GM18526 (cell line): ENCODE measurements at regions not wholly inside any gene's neighbourhood (a gene's known extent, or its start where the extent isn't known, plus 50 kb on each side); places are given as distances from the start of the nearest gene placed in this dataset.

Experiments
- POLR2A ChIP-seq: IDR thresholded peaks from 3 replicates; pipeline ENCODE4 v1.6.1; 2011; ENCODE audit not compliant: insufficient read length; ENCODE audit errors: extremely low read depth

DNA sequence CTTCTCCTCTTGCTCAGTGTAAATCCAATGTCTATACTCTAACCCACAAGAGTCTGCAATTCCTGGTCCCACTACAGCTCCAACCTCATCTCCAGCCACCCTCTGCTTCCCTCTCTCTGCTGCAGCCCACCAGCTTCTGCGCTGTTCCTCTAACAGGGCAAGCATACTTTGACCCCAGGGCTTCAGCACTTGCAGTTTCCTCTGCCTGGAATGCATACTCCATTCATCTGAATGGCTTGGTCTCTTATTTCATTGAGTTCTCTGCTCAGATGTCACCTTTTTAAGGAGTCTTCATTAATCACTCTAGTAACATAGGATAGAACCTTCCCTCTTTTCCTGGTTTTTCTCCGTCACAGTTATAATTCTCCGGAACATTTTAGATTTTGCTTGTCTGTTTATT, 141.6 kb downstream of the BUD13 start:
- TF ChIP-seq POLR2A, result no peak

DNA sequence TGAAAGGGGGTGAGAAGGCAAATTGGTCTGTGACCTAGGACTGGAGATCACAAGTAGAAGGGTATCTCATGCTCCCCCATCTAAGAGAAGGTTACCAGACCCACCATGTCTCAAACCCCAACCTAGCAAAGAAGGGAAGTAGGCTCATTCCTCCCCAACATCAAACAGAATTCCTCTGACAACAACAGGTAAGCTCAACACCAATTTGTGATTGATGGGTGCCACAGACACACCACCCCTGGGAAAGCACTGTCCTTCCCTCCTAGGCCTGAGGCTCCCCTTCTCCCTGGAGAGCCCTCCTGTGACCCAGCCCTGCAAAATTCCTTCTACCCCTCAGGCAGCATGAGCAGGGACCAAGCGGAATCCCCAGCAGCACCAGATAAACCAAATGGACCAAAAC, 154.3 kb downstream of the BUD13 start:
- no peak for TF ChIP-seq POLR2A

DNA sequence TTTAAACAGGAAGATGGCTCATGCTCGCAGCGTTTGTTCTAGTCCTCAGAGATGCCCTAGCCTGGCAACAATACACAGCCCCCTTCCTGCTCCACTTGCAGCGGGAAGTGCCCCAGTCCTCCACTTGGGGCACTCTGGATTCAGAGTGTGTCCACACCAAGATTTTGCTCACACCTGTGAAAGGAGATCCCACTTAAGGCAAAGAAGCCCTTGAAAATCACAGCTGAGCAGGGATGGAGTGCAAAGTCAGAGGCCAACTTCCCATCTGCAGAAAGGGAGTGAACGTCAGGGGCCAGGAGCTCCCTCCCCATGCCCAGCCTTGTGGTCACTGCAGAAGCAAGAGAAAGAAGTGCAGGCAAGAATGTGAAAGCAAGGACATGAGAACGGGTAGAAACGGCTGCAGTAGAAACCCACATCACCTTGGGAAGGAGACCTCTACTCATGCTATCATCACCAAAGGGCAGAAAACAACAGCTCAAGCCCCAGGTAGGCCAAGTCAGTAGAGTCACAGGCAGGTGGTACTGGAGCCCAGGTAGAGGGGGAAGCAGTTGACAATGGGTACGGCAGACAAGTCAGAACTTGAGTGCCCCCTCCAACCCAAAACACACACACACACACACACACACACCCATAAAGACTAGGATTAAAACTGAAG, 157.4 kb downstream of the BUD13 start:
- TF ChIP-seq POLR2A, result no peak

DNA sequence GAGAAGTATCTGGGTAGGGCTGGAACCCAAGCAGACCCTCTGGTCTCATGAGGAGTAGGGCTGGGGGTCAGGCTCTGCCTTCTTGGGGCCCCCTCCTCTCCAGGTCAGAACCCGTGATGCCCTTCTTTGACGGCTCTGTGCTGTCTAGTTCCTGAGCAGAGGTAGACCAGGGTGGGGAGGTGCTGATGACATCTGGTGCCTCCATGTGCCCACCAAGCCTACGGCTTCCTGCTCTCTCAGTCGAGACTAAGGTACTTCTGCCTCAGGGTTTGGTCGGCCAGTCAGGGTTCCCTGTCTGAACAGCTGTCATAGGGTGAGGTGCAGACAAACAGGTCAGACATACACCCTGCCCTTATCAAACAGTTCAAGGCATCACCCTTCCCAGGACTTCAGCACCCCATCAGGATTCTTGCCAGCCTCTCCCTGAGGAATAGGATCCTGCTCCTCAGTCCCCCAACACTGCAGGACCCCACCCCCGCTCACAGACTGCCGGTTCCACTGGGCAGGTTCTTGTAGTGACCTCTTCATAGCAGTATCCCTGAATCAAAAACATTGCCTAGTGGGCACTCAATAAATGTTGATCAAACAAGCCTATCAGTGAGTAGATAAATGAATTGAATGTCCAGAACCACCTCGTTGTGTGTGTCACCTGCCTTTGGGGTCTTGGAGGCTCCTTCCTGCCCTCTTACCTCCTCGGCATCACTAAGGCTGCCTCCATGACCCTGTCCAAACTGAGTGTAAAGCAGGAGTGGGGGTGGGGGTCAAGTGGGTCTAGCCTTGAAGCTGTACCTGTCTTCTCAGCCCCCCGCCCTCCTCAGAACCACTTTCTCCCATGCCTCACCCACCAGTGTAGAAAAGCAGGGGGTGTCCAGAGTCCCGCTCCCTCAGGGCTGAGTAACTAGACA, 158.2 kb downstream of the BUD13 start:
- TF ChIP-seq POLR2A, result no peak

DNA sequence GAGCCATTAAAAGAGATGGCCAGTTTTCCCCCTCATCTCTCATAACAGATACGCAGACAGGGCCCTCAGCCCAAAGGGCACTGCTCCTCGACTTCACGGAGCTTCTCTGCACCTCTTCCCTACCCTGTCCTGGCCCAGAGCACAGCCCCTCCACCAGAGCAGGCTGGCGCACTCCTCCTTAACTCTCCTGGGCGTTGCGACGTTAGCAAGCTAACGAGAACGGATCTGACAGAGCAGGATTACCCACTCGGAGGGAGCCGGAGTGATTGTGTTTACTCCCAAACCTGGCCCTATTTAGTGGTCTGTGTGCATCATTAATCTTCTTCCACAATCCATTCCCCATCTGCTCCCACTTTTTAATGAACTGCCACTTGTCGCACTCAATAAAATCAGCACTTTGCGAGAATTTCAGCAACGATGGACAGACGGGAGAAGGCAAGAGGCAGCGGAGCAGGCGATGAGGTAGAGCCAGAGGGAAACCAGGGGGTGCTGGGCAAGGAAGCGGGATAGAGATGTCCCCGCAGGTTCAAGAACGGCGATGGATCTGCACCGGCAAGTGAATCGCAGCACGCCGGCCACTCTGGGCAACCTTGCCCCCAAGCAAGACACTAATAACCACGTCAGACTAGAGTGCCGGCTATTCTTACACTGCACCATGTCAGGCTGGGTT, 159.4 kb downstream of the BUD13 start:
- TF ChIP-seq POLR2A, result no peak

DNA sequence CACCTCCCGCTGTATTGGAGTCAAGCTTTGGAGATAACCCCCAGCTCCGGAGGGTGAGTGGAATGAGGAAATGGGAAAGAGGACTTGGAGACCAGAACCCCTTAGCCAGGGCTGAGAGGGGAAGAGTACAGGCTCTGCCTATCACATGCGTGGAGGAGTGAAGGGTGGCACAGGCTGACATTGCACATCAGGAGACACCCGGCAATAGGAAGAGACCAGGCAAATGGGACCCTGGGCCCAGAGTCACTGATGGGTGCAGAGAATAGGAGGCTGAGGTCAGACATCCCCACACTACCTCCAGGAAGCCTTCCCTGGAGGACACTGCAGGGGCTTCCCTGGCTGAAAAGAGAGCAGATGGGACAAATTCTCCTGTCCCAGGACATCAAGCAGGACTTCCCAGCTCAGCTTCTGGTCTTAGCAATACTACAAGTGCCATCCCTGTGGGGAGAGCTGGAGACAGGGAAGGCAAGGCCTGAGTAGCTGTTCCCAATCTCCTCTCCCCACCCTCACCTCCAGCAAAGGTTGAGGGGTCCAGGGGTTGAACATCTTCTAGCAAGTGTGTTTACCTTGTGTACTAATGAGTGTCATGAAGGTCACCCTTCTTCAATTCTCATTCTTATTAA, 160.7 kb downstream of the BUD13 start:
- TF ChIP-seq POLR2A, result no peak

DNA sequence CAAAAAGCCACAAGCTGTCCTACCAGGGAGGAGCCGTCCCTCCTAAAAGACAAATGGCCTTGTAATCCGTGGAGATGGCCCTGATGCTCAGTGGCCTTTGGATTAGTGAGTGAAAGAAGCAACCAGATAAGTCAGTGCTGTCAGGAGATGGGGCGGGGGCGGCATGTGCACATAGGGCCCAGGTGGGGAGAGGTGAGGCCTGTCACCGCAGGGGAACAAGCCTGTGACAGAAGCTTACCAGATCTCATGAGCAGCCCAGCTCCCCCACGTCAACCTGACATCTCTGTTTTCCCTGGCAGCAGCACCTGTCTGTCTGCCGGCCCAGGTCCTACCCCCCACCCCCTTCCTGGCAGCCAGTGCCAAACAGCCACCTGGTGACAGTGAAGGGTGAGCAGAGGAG, 162.6 kb downstream of the BUD13 start:
- TF ChIP-seq POLR2A, result no peak

DNA sequence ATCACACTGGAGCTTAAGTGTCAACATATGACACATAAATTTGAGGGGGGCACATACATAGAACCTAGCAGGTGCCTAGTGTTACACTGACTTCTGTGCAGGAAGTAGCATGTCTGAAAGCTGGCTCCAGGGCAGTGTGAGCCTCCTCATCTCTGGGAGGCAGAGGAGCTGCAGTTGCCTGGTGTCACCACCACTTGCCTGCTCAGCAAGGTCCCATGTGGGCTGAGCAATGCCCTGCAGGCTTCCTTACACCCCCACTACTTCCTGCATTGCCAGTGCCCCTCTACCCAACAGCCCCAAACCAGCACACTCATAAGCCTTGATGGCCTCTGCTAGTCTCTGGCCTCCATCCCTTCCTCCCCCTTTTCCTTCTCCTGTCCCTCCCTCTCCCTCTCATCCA, 165.8 kb downstream of the BUD13 start:
- no peak for TF ChIP-seq POLR2A

DNA sequence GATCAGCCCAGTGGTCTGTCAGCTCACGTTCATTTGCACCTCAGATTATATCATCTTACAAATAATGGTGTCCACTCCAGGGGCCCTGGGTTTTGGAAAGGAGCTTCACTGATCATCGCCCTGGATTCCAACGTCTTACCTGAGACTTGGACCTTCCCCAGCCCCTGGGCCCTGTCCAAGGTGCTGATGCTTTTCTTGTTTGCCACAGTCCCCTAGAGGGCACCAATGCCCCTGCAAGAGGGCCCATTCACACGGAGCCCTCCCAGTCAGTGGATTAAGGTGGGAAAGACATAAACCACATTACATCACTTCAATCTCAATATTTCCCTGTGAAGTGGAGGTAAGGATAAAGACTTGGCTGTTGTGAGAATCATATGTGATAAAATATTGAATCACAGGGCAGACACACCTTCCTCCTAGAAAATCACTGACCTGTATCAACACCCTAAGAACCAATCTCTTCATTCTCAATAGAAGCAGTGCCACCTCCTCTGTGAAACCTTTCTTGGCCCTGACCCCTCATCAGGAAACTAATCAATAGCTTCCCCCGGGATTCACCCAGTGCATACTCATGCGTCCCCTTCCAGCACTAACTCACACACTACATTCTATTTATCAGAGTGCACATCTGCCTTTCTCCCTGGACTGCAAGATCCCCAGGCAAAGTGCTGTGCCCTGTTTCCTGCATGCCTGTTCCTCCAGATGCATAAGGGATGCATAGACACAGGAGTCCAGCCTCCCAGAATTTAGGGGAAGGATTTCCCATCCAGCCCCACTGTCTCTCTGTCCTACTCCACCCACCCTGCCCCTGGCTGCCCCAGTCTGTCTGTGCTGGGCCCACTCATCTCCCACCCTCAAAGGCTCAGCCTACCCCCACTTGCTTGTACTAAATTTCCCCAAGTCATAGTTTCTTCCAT, 167.0 kb downstream of the BUD13 start:
- no peak for TF ChIP-seq POLR2A

DNA sequence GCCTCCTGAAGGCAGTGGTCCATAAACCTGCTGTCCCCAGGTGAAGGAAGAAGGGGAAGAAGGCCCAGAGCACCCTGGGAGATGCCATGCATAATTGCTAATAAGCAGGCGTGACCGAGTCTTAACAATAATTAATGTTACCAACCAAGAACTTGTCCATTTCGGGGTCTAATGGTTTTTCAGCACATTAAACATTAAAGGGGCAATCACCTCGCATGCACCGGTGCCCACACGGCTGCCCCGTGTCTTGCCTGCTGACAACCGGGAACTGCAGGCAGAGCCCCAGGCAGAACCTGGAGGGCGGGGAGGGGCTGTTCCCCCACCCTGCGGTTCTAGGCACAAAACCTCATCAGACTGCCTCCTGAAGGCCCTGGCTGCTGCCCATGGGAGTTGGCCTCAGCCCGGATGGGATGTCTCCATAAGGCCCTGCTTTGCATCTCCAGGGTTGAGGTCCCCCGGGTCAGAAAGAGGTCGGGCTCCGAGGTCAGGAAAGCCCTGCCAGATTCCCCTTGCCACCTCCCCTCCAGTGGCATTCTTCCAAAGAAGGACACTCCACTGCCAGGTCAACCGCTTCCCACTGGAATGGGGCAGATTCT, 169.0 kb downstream of the BUD13 start:
- TF ChIP-seq POLR2A, result no peak

DNA sequence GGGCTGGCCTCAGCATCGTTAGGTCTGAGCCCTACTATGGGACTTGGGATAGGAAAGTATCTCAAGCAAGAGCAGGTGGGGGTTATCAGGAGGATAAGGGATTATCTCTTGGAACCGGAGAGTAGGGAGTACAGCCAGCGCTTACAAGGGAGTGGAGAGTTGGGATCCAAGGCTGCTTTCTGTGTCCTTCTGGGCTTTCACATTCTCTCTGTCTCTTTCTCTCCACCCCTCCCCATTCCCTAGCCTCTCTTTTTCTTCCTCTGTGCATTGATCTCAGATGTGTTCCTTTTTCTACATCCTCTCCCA, 170.2 kb downstream of the BUD13 start:
- TF ChIP-seq POLR2A, result no peak

DNA sequence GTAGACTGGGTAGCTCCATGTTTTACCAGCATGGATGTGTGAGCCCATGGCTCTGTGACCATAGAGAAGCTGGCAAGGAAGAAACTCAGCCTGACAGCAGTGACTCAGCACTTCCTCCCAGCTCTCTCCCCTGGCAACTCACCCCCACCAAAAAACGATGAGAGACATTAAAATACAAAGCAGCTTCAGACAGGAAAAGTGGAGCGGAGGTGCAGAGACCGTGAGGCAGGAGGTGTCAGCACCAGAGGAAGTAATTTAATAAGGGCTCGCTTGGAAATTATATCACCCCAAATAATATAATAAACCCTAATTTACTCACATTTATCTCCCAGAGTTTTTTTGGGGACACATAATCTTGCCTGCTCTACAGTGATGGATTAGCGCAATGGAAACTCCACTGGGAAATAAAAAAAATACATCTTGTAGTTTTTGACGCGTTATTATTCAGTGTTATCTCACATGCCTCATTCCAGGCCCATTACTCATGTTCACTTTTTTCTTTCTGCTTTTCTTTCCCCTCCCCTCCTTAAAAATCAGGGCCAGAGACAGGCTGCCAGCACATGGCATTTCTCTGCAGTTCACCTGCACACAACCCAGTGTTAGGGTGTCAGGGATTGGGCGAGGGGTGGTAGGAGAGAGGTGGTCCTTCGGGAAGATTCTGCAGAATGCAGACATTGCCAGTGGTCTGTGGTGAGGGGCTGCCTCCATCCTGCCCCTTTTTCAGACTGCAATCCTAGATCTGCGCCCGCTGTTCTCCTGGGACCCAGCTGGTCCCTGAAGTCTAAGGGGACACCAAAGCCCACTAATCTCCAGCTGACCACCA, 170.8 kb downstream of the BUD13 start:
- no peak for TF ChIP-seq POLR2A

DNA sequence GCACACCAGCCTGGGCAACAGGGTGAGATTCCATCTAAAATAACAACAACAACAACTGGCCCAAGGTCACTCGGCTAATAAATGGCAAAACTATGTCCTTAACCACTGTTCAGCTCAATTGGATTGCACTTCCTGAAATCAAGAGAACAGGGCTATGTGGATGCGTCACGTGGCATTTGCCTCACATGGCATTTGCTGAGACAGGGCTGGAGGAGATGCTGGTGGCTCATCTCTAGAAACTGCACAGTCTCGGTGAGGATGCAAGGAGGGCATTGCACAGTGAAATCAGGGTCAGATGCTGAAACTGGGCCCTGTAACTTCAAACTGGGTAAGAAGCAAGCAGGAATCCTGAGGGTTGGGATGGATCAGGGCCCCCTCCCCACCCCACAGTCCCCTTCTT, 171.9 kb downstream of the BUD13 start:
- TF ChIP-seq POLR2A, result no peak

DNA sequence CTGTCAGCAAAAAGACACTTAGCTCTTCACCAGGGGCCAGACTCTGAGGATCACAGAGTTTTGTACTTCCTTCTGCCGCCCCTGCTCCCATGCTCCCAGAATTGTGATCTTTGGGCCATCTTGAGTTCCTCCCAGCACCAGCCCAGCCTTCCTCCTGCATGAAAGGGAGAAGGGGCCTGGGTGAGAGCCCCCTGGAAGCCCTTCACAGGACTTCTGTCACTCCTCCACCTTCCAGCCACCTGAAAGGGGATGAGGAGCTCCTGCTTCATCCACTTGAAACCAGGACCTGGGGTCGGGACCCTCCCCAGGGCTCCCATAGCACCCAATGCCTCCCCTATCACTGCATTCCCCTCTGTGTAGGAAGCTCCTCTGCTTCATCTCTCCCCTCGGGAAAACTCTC, 174.2 kb downstream of the BUD13 start:
- TF ChIP-seq POLR2A, result no peak

DNA sequence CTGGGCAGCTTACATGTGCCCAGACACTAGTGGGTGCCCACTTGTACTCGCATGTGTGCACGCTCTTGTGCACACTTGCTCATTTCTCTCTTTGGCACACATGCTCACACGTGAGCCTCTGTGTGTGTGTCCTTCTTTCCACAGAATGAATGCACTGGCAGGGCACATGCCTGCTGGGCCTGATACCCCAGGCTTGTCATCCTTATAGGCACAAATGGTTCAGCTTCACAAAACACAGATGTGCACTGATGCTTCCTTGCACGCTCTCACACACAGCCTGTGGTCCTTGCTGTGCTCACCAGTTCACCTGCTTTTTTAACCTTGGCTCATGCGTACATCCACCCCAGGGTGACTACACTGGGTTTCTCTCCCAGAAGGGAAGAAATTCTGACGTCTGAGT, 174.8 kb downstream of the BUD13 start:
- no peak for TF ChIP-seq POLR2A
